BLaER1 treated with 17β-estradiol and CSF1 and Interleukin-3, amounts not matched to agents 10 nM and 100 nM (cell line): ENCODE measurements at regions not wholly inside any gene's neighbourhood (a gene's known extent, or its start where the extent isn't known, plus 50 kb on each side); places are given as distances from the start of the nearest gene placed in this dataset.

ENCODE experiments used
- H3K27ac ChIP-seq, 11 experiments: shearing (Covaris generic); formaldehyde crosslinking; 2 replicates each; pipeline ENCODE4 v1.8.1; 2022
- H3K27me3 ChIP-seq, 11 experiments: shearing (Covaris generic); formaldehyde crosslinking; 2 replicates each; pipeline ENCODE4 v1.8.1; 2022
- H3K36me3 ChIP-seq, 11 experiments: shearing (Covaris generic); formaldehyde crosslinking; 2 replicates each; pipeline ENCODE4 v1.8.1; 2022
- H3K4me1 ChIP-seq, 10 experiments: shearing (Covaris generic); formaldehyde crosslinking; 2 replicates each; pipeline ENCODE4 v1.8.1; 2022
- H3K4me2 ChIP-seq, 11 experiments: shearing (Covaris generic); formaldehyde crosslinking; 2 replicates each; pipeline ENCODE4 v1.8.1; 2022
- H3K4me3 ChIP-seq, 10 experiments: shearing (Covaris generic); formaldehyde crosslinking; 2 replicates each; pipeline ENCODE4 v1.8.1; 2022
- H3K9ac ChIP-seq, 11 experiments: shearing (Covaris generic); formaldehyde crosslinking; 2 replicates each; pipeline ENCODE4 v1.8.1; 2022
- H3K9me3 ChIP-seq, 11 experiments: shearing (Covaris generic); formaldehyde crosslinking; replicated peaks in 1 of 11; 2 replicates each; pipeline ENCODE4 v1.8.1; 2022
- H4K20me1 ChIP-seq, 11 experiments: shearing (Covaris generic); formaldehyde crosslinking; 2 replicates each; pipeline ENCODE4 v1.8.1; 2022
- Cebpa-rat ChIP-seq, 11 experiments: shearing (Covaris generic); IDR thresholded peaks; 2 replicates each; pipeline ENCODE4 v1.8.1; 2022

DNA sequence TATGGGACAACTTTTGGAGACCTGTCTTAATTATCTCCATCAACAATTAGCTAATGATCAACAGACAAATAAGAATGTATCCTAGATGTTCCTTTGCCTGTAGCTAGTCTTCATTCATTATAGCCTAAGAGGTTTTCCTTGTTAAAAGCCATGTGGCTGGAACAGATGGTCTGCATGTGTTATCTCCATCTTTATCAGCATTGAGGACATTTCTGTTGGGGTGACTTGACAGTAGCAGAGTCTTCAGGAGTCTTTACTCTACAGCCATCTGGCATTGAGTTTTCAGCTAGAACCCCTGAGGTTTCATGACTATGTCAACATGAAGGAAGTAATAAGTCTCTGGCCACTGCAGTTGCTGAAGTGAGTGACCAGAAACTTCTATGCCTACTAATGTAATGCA is 106.6 kb upstream of the TLE4 start:
- Histone ChIP-seq H4K20me1 (no peaks in the 10 kb centered on the region), H3K9ac (no peak overlapping the region), H3K27ac (no peak overlapping the region), H3K4me1 (peaks cover 0 to 13% (median 0%) of the 10 kb centered on the region in 10 experiments; a peak in 3 of 20 replicates), H3K4me2 (no peak overlapping the region), H3K4me3 (no peak overlapping the region), H3K9me3 (no peaks in the 10 kb centered on the region), H3K36me3 (no peaks in the 10 kb centered on the region), H3K27me3 (no peaks in the 10 kb centered on the region)
- no peak for TF ChIP-seq Cebpa-rat (IDR thresholded peaks at IDR 0.05)

GRCh38 chr9:79469164-79469563 is 102.6 kb upstream of the TLE4 start:
- Histone ChIP-seq H3K4me2 (peak overlapping the region in 1 of 11 experiments; percentile 30; a peak in 2 of 22 replicates), H3K36me3 (no peaks in the 10 kb centered on the region), H3K27ac (no peak overlapping the region), H3K4me3 (no peak overlapping the region), H3K9ac (no peak overlapping the region), H3K27me3 (no peaks in the 10 kb centered on the region), H4K20me1 (no peaks in the 10 kb centered on the region), H3K9me3 (0 out of 22 replicates have a peak, but pooled peaks cover 0 to under 1% (median 0%) of the 10 kb centered on the region in 11 experiments), H3K4me1 (peaks cover 0 to 13% (median 0%) of the 10 kb centered on the region in 10 experiments; a peak in 3 of 20 replicates)
- no peak for TF ChIP-seq Cebpa-rat (IDR thresholded peaks at IDR 0.05)

GRCh38 chr9:79470954-79471353 is 100.8 kb upstream of the TLE4 start:
- H3K9ac ChIP-seq, result no peak overlapping the region
- H3K4me3 ChIP-seq, result no peak overlapping the region
- H4K20me1 ChIP-seq, result no peaks in the 10 kb centered on the region
- no peaks in the 10 kb centered on the region for H3K27me3 ChIP-seq
- no peak for TF ChIP-seq Cebpa-rat (IDR thresholded peaks at IDR 0.05)
- H3K4me2 ChIP-seq, result no peak overlapping the region
- H3K4me1 ChIP-seq, result peaks cover 0 to 13% (median 0%) of the 10 kb centered on the region in 10 experiments; a peak in 3 of 20 replicates
- H3K9me3 ChIP-seq, result peaks cover 0 to 10% (median 6%) of the 10 kb centered on the region in 11 experiments; a peak in 7 of 22 replicates
- no peaks in the 10 kb centered on the region for H3K36me3 ChIP-seq
- no peak overlapping the region for H3K27ac ChIP-seq

DNA sequence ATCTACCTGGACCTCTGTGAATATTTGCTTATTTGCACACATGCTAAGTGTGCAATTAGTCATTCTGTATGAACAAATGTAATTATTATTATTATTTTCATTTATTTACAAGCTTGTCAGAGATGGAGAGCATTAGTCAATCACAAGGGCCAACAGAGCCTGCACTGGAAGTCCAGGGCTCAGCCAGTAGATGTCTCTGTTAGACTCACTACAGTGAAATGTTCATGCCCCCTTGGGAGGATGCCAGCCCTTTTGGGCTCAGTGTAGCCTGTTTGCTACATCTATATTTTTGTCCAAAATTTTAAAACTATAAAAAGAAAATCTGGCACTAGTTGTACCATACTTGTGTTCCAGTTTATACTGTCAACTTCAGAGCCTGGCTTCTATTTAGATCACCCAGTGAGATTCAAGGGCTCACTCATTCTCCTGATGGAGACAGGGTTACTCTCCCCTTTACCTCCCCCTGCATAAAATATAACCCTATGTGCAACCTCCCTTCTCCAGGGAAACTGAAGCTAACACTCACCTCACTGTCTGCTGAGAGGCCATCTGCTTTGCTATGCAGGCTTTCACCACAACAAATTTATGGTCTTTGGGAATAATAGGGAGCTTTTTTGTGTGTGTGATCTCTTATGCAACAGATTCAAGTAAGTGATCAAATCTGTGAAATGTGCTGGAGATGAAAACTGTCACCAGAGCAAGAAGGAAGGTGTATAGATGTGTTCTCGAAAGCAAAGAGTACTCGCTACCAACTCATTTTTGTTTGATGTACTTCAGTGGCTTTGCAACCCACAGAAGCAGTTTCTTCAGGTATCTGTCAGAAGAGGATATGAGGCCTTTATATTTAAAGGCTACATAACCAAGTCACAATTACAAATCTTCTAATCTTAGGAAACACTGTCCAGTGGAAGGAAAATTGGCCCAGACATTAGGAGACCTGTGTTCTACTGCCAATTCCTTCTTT is 99.9 kb upstream of the TLE4 start:
- H4K20me1 ChIP-seq, result no peaks in the 10 kb centered on the region
- no peaks in the 10 kb centered on the region for H3K36me3 ChIP-seq
- H3K4me2 ChIP-seq, result no peak overlapping the region
- no peak for TF ChIP-seq Cebpa-rat (IDR thresholded peaks at IDR 0.05)
- H3K4me3 ChIP-seq, result no peak overlapping the region
- H3K4me1 ChIP-seq, result peaks cover 0 to 13% (median 0%) of the 10 kb centered on the region in 10 experiments; a peak in 3 of 20 replicates
- H3K9me3 ChIP-seq, result peaks cover 0 to 10% (median 6%) of the 10 kb centered on the region in 11 experiments; a peak in 7 of 22 replicates
- no peak overlapping the region for H3K27ac ChIP-seq
- no peaks in the 10 kb centered on the region for H3K27me3 ChIP-seq
- H3K9ac ChIP-seq, result no peak overlapping the region

- Histone ChIP-seq H3K9me3 (peaks cover 0 to 10% (median 6%) of the 10 kb centered on the region in 11 experiments; a peak in 7 of 22 replicates), H3K4me2 (no peak overlapping the region), H3K27me3 (no peaks in the 10 kb centered on the region), H3K36me3 (no peaks in the 10 kb centered on the region), H4K20me1 (no peaks in the 10 kb centered on the region), H3K27ac (no peak overlapping the region), H3K4me3 (no peak overlapping the region), H3K4me1 (peaks cover 0 to 12% (median 0%) of the 10 kb centered on the region in 10 experiments; a peak in 3 of 20 replicates), H3K9ac (no peak overlapping the region)
- no peak for TF ChIP-seq Cebpa-rat (IDR thresholded peaks at IDR 0.05)
These were observed 98.1 kb upstream of the TLE4 start for GRCh38 chr9:79473704-79474103.

- no peaks in the 10 kb centered on the region for H4K20me1 ChIP-seq
- H3K9ac ChIP-seq, result no peak overlapping the region
- peaks cover 0 to 10% (median 6%) of the 10 kb centered on the region in 11 experiments; a peak in 7 of 22 replicates for H3K9me3 ChIP-seq
- no peak overlapping the region for H3K4me3 ChIP-seq
- H3K4me2 ChIP-seq, result no peak overlapping the region
- no peak for TF ChIP-seq Cebpa-rat (IDR thresholded peaks at IDR 0.05)
- no peaks in the 10 kb centered on the region for H3K36me3 ChIP-seq
- no peaks in the 10 kb centered on the region for H3K4me1 ChIP-seq
- H3K27me3 ChIP-seq, result no peaks in the 10 kb centered on the region
- no peak overlapping the region for H3K27ac ChIP-seq
These were observed 94.4 kb upstream of the TLE4 start for GRCh38 chr9:79477241-79477840.

DNA sequence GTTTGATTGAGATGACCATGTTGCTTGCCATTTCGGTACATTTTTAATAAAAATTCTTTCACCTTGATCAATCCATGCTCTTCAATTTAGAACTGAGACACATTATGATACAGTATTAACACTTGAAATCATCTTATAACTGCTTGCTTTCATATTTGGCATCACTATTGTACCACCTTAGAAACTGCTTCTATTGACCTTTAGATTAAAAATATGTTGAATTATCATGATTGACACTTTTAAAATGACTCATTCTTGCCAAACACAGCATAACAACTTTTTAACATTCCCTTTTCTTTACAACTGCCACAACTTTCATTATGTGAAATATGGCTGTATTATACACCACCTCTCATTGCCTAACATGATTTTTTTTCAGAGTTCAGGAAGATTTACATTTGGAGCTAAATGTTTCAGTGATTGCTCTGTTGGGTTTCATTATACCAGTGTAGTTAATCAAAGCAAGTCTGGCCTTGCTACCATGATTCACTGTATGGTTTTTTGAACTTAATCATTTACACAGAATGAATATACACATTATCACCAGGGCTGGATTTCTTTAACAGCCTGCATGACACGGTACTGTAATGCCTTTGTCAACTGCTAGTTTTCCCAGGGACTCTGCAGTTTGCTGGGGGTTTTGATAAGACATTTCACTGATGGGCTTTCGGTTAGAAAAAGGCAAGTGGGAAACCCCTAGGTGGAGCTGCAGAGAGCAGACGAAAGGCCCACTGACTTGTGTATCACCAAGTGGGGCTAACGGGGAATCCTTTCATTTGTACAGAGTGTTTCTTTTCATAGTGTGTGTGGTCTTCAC is 93.6 kb upstream of the TLE4 start:
- Histone ChIP-seq H3K36me3 (no peaks in the 10 kb centered on the region), H3K27me3 (no peaks in the 10 kb centered on the region), H3K9ac (no peak overlapping the region), H4K20me1 (no peaks in the 10 kb centered on the region), H3K27ac (no peak overlapping the region), H3K4me1 (no peaks in the 10 kb centered on the region), H3K4me3 (no peak overlapping the region), H3K9me3 (peaks cover 0 to 10% (median 6%) of the 10 kb centered on the region in 11 experiments; a peak in 7 of 22 replicates), H3K4me2 (no peak overlapping the region)
- TF ChIP-seq Cebpa-rat (IDR thresholded peaks at IDR 0.05), result no peak

DNA sequence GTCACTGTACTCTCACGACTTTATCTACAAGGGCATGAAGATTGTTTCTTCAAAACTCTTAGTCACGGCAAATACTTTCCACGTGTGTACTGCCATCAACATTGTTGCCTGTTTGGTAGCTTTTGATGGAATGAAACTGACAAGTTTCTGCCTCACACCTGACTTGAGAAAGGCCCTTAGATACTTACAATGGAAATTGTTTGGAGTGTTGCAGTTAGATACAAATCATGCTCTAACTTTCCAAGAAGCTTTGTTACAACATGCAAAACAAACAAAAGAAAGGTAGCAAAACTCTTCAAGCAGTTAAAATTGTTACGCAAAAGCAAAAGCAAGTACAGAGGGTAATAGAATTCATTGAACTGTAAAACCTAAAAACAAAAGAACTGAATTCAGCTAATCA is 91.1 kb upstream of the TLE4 start:
- Histone ChIP-seq H3K4me1 (no peaks in the 10 kb centered on the region), H4K20me1 (no peaks in the 10 kb centered on the region), H3K9ac (no peak overlapping the region), H3K27me3 (no peaks in the 10 kb centered on the region), H3K4me2 (no peak overlapping the region), H3K36me3 (no peaks in the 10 kb centered on the region), H3K4me3 (no peak overlapping the region), H3K9me3 (no peaks in the 10 kb centered on the region), H3K27ac (no peak overlapping the region)
- TF ChIP-seq Cebpa-rat (IDR thresholded peaks at IDR 0.05), result no peak
